ENCODE measurements at regions not wholly inside any gene's neighbourhood (a gene's known extent, or its start where the extent isn't known, plus 50 kb on each side); places are given as distances from the start of the nearest gene placed in this dataset.

DNA sequence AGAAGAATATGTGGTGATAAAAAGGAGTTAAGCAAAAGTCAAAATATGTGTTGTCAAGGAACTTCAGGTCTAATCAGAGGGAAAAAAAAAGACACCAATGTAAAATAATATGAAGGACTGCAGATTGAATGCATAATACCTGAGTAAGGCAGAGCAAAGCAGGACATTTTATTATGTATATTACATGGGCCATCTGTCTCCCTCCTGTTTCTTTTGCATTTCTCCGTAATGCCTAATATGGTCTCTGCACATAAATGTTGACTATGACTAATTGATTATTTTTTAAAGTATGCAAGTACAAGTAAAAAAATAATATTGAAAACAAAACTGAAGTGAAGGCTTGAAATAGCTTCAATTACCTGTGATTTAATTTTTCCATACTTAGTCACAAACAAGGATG is 384.7 kb upstream of the MAN1A1 start (continued):
- TF ChIP-seq, protein P1, sequence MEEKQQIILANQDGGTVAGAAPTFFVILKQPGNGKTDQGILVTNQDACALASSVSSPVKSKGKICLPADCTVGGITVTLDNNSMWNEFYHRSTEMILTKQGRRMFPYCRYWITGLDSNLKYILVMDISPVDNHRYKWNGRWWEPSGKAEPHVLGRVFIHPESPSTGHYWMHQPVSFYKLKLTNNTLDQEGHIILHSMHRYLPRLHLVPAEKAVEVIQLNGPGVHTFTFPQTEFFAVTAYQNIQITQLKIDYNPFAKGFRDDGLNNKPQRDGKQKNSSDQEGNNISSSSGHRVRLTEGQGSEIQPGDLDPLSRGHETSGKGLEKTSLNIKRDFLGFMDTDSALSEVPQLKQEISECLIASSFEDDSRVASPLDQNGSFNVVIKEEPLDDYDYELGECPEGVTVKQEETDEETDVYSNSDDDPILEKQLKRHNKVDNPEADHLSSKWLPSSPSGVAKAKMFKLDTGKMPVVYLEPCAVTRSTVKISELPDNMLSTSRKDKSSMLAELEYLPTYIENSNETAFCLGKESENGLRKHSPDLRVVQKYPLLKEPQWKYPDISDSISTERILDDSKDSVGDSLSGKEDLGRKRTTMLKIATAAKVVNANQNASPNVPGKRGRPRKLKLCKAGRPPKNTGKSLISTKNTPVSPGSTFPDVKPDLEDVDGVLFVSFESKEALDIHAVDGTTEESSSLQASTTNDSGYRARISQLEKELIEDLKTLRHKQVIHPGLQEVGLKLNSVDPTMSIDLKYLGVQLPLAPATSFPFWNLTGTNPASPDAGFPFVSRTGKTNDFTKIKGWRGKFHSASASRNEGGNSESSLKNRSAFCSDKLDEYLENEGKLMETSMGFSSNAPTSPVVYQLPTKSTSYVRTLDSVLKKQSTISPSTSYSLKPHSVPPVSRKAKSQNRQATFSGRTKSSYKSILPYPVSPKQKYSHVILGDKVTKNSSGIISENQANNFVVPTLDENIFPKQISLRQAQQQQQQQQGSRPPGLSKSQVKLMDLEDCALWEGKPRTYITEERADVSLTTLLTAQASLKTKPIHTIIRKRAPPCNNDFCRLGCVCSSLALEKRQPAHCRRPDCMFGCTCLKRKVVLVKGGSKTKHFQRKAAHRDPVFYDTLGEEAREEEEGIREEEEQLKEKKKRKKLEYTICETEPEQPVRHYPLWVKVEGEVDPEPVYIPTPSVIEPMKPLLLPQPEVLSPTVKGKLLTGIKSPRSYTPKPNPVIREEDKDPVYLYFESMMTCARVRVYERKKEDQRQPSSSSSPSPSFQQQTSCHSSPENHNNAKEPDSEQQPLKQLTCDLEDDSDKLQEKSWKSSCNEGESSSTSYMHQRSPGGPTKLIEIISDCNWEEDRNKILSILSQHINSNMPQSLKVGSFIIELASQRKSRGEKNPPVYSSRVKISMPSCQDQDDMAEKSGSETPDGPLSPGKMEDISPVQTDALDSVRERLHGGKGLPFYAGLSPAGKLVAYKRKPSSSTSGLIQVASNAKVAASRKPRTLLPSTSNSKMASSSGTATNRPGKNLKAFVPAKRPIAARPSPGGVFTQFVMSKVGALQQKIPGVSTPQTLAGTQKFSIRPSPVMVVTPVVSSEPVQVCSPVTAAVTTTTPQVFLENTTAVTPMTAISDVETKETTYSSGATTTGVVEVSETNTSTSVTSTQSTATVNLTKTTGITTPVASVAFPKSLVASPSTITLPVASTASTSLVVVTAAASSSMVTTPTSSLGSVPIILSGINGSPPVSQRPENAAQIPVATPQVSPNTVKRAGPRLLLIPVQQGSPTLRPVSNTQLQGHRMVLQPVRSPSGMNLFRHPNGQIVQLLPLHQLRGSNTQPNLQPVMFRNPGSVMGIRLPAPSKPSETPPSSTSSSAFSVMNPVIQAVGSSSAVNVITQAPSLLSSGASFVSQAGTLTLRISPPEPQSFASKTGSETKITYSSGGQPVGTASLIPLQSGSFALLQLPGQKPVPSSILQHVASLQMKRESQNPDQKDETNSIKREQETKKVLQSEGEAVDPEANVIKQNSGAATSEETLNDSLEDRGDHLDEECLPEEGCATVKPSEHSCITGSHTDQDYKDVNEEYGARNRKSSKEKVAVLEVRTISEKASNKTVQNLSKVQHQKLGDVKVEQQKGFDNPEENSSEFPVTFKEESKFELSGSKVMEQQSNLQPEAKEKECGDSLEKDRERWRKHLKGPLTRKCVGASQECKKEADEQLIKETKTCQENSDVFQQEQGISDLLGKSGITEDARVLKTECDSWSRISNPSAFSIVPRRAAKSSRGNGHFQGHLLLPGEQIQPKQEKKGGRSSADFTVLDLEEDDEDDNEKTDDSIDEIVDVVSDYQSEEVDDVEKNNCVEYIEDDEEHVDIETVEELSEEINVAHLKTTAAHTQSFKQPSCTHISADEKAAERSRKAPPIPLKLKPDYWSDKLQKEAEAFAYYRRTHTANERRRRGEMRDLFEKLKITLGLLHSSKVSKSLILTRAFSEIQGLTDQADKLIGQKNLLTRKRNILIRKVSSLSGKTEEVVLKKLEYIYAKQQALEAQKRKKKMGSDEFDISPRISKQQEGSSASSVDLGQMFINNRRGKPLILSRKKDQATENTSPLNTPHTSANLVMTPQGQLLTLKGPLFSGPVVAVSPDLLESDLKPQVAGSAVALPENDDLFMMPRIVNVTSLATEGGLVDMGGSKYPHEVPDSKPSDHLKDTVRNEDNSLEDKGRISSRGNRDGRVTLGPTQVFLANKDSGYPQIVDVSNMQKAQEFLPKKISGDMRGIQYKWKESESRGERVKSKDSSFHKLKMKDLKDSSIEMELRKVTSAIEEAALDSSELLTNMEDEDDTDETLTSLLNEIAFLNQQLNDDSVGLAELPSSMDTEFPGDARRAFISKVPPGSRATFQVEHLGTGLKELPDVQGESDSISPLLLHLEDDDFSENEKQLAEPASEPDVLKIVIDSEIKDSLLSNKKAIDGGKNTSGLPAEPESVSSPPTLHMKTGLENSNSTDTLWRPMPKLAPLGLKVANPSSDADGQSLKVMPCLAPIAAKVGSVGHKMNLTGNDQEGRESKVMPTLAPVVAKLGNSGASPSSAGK (IDR thresholded peaks at IDR 0.05) = no peak
- TF ChIP-seq HMG20B (CRISPR knock-in tag; IDR thresholded peaks at IDR 0.05) (no peak), ZNF274 (IDR thresholded peaks at IDR 0.05; ENCODE audit: borderline replicate concordance, low read depth, low read length) (no peak)
